NCI-H146 (cell line): ENCODE measurements at regions not wholly inside any gene's neighbourhood (a gene's known extent, or its start where the extent isn't known, plus 50 kb on each side); places are given as distances from the start of the nearest gene placed in this dataset.
"Not testable (repeated sequence)": the region's sequence is repeated elsewhere in the genome, so short reads cannot be mapped to it uniquely, and the experiment has no call there.

Source experiments
- DNase-seq: peaks from one replicate; lab custom pipeline; 2025; lab: John Stamatoyannopoulos, UW

GRCh38 chr2:215746226-215746886, 267.0 kb downstream of the MREG start:
- no peak for DNase-seq

DNA sequence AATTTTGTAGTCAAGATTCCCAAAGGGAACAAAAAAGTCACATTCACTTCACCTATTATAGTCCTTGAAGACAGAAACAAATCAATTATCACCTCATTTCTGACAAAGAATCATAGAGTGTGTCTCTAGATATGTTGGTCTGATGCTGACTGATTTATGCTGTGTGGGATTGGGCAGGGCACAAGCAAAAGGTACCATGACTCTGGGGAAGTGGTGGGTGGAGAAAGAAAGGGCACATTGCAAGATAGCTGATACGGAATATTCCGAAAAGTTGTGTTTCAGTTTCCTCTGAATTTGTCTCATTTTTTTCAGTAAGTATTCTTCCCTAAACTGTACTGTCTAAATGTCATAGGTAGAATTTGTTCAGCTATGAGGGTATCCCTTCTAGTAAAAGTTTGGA, 268.0 kb downstream of the MREG start:
- DNase-seq = no peak

DNA sequence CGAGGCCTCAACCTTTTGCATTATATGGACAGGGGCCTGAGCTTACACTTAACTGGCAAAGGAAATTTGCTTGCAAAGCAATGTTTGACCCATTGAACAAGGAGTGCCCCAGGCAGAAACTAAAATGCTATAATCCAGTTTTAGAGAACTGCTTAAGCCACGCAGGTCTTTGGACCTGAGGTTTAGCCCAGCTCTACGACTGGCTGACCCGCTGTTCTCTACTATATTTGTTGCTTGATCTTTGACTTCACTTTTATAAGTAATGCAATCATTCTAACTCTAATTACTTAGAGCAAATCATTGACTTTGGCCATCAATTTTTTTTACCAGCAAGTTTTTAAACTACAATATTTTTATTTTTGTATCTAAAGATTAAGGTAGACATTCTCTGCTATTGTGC, 268.8 kb downstream of the MREG start:
- no peak for DNase-seq

GRCh38 chr2:215743066-215743465, 270.3 kb downstream of the MREG start:
- no peak for DNase-seq

- no peak for DNase-seq
Measured at GRCh38 chr2:215742021-215742420, 271.3 kb downstream of the MREG start.

GRCh38 chr2:215740071-215740470, 273.3 kb downstream of the MREG start:
- no peak for DNase-seq

DNA sequence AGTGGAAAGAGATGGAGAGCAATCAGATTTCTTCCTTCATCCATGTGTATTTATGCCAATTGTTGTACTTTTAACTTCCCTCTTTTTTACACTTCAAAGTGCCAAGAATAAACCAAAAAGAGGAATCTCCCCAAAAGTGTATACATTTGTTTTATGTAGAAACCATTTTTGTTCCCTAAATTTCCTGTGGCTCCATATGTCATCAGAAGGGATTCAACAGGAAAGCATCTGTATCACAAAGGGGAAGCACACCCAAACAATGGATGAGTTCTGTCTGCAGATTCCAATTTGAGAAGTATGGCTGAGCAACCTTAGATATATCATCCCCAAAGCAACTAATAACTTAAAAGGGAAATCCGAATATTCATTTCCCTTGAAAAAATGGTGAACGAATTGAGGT, 275.0 kb downstream of the MREG start:
- DNase-seq = no peak

DNA sequence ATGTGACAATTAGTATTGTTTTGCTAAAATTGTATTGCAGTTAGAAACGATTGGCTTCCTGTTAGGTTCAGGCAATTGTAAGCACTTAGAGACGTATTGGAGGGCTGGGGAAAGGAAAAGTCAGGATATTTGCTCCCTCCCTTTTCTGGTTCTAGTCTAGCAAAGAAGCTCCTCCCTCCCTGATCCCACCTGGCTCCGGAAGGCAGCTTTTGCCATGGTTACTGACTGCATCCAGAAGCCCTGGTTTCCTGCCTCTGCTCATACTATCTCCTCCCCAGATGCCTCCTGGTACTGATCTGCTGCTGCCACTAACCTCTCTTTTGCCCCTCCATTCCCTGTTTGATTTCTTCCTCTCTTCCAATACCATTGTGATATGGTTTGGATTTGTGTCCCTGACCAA, 275.9 kb downstream of the MREG start:
- peak; percentile 1 for DNase-seq

DNA sequence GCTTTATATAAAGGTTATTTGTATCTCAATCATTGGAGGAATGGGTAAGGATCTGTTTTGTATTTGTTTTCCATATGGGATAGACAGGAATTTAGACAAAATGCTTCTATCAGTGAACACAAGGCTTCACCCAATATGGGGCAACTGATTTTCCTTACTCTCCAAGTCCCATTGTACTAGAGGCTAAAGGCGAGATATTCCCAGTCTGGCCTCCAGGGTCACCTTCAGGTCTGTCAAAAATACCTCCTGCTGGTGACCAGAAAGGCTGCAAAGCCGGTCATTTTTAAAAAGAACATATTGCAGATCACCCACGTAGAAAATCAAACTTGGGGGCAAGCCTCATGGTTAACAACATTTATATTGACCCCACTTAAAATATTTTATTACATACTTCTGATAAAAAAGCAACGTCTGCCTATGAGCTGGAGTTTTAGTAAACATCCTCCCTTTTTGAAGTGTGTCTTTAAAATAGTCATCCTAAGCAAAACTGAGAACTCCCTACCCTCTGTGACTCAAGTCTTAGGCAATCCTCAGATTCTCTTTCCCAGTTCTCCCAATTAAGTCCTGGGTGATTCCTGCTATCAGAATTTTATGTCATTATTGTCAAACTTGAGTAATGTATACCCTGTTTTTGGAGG, 276.6 kb downstream of the MREG start:
- DNase-seq = no peak

GRCh38 chr2:215731108-215731658, 282.2 kb downstream of the MREG start:
- DNase-seq = no peak

- no peak for DNase-seq
Measured at GRCh38 chr2:215729985-215730620, 283.2 kb downstream of the MREG start.

GRCh38 chr2:215728504-215729065, 284.8 kb downstream of the MREG start:
- no peak for DNase-seq

DNA sequence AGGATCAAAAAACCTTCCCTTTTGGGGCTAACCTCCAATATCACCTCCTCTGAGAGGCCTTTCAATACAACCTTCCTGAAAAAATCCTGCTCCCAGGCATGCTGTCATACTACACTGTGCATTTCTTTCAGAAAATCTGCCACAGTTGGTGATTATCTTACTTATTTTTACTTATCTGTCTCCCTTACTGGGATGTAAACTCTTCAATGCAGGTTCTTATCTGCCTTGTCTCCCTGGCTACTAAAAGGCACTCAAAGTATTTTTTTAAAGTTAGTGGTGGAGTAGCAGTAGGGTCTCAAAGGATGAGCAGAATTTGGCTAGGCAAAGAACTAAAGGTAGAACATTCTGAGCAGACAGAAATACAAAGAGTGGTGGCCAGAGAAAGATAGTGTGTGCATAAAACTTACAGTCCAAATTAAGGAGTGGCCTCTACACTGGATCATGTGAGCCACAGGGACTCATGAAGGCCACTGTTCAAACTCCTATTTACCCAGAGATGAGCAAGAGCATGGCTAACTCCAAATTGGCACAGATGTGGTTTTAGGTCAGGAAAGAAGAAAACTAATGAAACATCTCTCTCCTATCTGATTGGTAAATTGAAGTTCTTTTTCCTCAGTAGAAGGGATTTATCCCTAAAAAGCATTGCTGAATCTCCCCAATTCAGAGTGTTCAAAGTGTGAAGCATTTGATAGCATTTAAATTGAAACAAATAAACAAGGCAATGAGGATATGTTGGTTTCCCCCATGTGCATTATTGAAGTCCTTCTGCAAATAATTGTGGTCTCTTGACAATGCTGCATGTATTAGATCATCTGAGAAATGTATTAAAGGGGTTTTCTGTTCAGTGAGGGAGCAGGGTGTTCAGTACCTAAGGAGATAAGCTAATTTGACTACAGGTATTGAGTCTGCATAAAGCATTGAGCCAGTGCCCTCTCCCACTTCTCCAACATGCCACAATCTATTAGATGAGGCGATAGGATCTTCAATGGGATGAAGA, 285.5 kb downstream of the MREG start:
- no peak for DNase-seq

GRCh38 chr2:215726070-215726469, 287.3 kb downstream of the MREG start:
- no peak for DNase-seq

GRCh38 chr2:215724146-215724545, 288.3 kb upstream of the FN1 start:
- no peak for DNase-seq

- DNase-seq = no peak
Measured at GRCh38 chr2:215723631-215724011, 287.8 kb upstream of the FN1 start.

DNA sequence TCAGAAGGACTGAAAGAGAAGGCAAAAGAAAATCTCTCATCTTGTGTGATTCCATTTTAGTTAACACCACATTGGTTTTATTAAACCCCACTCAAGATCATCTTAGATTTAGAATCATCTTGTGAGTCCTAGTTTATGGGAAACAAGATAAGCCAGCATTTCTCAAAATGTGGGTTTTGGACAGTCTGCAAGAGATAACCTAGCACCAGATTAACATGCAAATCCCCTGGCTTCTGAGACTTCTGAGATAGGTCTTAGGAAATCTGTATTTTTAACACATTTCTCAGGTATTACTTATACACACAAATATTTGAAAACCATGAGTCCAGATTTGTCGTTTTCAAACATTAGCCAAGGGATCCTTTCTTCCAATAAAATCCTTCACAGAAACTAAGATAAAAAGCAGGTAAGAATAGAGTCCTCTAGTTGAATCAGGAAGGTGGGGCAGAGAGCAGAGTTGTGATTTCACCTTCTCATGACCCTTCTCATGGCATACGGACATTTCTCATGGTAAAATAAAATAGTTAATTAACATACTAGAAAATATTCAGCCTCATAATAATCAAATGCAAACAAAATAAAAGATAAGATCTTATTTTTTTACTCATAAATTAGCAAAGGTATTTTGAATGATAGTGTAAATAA, 287.2 kb upstream of the FN1 start:
- DNase-seq = no peak

DNA sequence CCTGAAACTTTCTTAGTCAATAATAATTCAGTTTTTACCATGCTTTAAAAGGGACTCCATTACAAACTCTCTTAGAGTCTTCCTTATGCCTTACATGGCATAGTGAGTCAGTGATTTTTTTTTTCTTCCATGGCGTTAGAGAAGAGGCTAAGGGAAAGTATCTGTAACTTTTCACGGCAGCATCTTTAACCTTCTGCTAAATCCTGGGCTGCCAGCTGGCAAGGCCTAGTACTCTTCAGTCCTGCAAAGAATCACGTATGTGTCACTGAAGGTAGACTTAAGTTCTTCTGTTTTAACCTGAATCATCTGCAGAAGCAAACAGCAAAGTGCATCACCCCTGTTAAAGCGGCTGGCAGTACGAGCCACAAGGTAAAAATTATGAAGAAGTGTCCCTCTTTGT, 286.3 kb upstream of the FN1 start:
- DNase-seq = no peak

GRCh38 chr2:215721515-215721914, 285.6 kb upstream of the FN1 start:
- not testable (repeated sequence) for DNase-seq

- DNase-seq = no peak
Measured at GRCh38 chr2:215718890-215719289, 283.0 kb upstream of the FN1 start.

GRCh38 chr2:215718436-215718835, 282.6 kb upstream of the FN1 start:
- DNase-seq = no peak
